Ovary (tissue), 3 donors: ENCODE measurements at regions not wholly inside any gene's neighbourhood (a gene's known extent, or its start where the extent isn't known, plus 50 kb on each side); places are given as distances from the start of the nearest gene placed in this dataset.

Source experiments
- CTCF ChIP-seq, 3 donors: fragments of 450-650 bp in 2 of 3; fragments of 200-600 bp in 1 of 3; IDR thresholded peaks; one replicate each; pipeline versions ENCODE4 v1.5.1 to v1.8.0; 2016 to 2022; ENCODE audit warnings: antibody characterized with exemption in 3 of 3, mild to moderate bottlenecking in 1 of 3
- POLR2A ChIP-seq: fragments of 450-650 bp; IDR thresholded peaks from one replicate; pipeline ENCODE4 v1.6.1; 2017; ENCODE audit warnings: antibody characterized with exemption, mild to moderate bottlenecking, moderate library complexity
- donor health status: DM: no; HTN: no; CAD: no.

GRCh38 chr2:76257802-76258201 lies 547.1 kb upstream of the GCFC2 start:
- TF ChIP-seq CTCF (IDR thresholded peaks at IDR 0.05) (no peak), POLR2A (no peak)
